ENCODE measurements at regions not wholly inside any gene's neighbourhood (a gene's known extent, or its start where the extent isn't known, plus 50 kb on each side); places are given as distances from the start of the nearest gene placed in this dataset.
A peak's percentile ranks its signal among the peaks of the same experiment; 100 is the strongest.

DNA sequence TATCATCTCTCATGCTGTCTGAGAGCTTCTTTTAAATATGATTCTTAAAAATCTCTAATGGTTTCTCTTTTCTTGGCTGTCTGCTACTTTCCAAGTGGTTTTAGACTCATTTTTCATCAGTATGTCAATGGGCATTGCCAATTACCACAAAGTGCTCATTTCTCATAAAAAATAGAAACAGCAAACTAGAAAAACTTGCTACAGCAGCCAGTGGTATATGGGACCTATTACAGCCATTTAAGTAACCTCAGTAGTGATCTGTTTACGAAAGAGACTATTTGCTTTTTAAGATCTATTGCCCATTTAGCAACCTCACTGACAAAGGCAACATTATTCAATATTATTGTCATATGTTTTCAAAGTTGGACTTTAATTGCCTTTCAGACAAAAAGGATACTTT is 207.1 kb upstream of the RHOBTB1 start:
- TF ChIP-seq, protein P1, sequence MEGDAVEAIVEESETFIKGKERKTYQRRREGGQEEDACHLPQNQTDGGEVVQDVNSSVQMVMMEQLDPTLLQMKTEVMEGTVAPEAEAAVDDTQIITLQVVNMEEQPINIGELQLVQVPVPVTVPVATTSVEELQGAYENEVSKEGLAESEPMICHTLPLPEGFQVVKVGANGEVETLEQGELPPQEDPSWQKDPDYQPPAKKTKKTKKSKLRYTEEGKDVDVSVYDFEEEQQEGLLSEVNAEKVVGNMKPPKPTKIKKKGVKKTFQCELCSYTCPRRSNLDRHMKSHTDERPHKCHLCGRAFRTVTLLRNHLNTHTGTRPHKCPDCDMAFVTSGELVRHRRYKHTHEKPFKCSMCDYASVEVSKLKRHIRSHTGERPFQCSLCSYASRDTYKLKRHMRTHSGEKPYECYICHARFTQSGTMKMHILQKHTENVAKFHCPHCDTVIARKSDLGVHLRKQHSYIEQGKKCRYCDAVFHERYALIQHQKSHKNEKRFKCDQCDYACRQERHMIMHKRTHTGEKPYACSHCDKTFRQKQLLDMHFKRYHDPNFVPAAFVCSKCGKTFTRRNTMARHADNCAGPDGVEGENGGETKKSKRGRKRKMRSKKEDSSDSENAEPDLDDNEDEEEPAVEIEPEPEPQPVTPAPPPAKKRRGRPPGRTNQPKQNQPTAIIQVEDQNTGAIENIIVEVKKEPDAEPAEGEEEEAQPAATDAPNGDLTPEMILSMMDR (conservative IDR thresholded peaks at IDR 0.05): no peak

GRCh38 chr10:61148451-61148850 is 204.5 kb upstream of the RHOBTB1 start:
- no peak overlapping the region for H3K27ac ChIP-seq
- TF ChIP-seq, protein P1 (conservative IDR thresholded peaks at IDR 0.05): no peak

More for the DNA sequence above, 207.1 kb upstream of the RHOBTB1 start:
- no peak overlapping the region for H3K27ac ChIP-seq

GRCh38 chr10:61142987-61143386 is 199.0 kb upstream of the RHOBTB1 start:
- no peak overlapping the region for H3K27ac ChIP-seq
- TF ChIP-seq, protein P1 (conservative IDR thresholded peaks at IDR 0.05): no peak

DNA sequence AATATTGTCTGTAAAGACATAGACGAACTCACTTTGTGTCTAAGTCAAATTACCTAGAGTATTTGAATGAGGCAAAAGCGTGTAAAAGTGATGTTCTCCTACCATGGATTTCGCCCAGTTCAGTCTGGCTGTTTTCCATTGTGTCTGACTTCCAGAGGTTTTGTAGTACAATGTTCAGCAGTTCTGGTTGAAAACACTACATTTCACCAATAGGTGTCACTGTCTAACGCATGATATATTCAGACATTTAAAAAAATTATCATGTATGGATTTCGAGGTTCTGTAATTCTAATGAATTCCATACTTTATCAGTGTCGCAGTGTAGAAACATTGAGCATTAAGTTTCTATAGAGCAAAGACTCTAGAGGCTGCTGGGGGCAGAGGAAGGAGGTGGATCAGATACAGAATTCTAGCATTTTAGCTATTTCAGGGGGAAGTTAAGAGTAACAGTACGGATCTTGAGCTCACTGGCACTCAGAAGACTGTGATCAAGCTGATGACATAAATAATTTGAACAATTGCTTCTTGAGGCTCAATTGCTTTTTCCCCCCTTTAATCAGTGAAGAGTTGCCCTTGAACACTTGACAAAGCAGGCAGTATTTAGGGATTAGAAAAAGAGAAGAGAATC is 196.9 kb upstream of the RHOBTB1 start:
- H3K27ac ChIP-seq: no peak overlapping the region
- TF ChIP-seq, protein P1 (conservative IDR thresholded peaks at IDR 0.05): peak; percentile 77

- TF ChIP-seq, protein P1 (conservative IDR thresholded peaks at IDR 0.05): no peak
- H3K27ac ChIP-seq: no peak overlapping the region
Observed at GRCh38 chr10:61139592-61139953, 195.6 kb upstream of the RHOBTB1 start.

DNA sequence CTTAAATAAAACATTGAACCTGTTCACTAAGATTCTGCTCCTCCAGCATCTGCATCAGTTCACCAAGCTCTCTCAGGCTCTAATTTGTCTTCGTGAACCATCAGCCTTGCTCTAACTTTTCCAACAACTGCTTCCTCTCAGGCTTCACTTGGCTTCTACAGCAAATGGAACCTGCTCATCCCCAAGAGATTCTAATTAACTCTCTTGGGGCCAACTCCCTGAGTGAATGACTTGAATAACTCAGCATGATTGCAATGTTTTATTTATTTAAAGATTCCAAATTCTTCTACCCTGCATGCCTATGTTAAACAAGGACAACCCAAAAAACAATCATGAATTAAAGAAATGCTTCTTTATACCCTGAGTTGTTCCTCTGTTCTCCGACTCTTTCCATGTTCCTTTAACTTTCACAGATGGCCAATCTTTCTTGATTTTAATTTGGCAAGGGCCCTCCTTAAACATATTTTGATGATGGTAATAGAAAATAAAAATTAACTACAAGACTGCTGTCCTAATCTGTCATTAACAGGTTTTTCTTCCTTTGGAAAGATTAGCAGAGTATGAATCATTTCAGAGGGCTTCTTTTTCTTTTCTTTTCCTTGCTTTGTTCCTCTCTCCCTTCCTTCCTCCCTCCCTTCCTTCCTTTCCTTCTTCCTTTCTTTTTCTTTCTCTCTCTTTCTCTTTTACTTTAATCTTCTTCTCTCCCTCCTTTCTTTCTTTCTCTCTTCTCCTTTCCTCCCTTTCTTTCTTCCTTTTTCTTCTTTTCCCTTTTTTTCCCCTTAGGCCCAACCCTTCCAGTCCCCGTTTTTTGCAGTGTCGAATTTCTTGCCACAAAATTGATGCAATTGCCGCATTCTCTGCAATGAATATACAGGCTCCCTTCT is 195.0 kb upstream of the RHOBTB1 start:
- TF ChIP-seq, protein P1 (conservative IDR thresholded peaks at IDR 0.05): no peak
- no peak overlapping the region for H3K27ac ChIP-seq

DNA sequence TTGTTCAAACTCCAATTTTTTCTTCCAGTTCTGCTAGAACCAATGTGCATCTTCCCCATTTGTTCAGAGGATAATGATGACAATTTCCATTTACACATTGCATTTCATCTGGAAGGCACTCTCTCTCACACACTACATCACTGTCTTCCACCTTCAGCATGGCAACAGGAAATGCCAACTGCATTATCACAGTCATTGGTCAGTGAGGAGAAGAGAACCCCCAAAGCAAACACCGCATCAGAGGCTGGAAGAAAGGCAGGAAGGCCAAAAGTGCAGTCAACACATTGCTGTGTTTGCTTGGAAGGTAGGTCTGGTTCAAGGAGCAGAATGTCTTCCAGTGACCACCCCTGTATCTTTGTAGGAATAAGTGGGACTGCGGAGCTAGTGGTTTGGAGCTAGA is 192.2 kb upstream of the RHOBTB1 start:
- TF ChIP-seq, protein P1 (conservative IDR thresholded peaks at IDR 0.05): no peak
- no peak overlapping the region for H3K27ac ChIP-seq

Measured in VCaP (cell line).